ENCODE measurements at regions not wholly inside any gene's neighbourhood (a gene's known extent, or its start where the extent isn't known, plus 50 kb on each side); places are given as distances from the start of the nearest gene placed in this dataset.
A peak's percentile ranks its signal among the peaks of the same experiment; 100 is the strongest.

DNA sequence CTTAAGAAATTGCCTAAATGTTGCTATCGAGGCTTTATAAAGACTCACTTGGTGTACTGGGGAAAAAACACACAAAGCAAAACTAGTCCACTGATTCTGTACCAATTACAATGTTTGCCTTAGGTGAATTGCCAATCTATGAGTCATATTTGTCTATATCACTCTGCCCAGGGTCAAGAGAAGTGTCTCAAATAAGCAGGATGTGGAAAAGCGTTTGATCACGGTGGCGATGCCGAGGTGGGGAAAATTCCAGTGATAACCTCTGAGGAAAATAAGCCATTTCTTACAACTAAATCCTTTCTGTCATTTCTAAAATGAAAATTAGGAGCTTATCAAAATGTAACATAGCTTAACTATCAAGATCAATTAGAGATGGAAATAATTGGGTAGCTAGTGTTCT is 148.6 kb upstream of the DIO3 start:
- peaks cover 0 to 4% (median 1%) of the 10 kb centered on the region in 4 donors for H3K9me3 ChIP-seq
- H3K4me3 ChIP-seq, result no peak overlapping the region
- peaks cover 0 to 18% (median 0%) of the 10 kb centered on the region in 3 donors for H3K27me3 ChIP-seq
- H3K27ac ChIP-seq, result no peak overlapping the region
- TF ChIP-seq EP300 (IDR thresholded peaks at IDR 0.05), result no peak
- TF ChIP-seq, protein P1, sequence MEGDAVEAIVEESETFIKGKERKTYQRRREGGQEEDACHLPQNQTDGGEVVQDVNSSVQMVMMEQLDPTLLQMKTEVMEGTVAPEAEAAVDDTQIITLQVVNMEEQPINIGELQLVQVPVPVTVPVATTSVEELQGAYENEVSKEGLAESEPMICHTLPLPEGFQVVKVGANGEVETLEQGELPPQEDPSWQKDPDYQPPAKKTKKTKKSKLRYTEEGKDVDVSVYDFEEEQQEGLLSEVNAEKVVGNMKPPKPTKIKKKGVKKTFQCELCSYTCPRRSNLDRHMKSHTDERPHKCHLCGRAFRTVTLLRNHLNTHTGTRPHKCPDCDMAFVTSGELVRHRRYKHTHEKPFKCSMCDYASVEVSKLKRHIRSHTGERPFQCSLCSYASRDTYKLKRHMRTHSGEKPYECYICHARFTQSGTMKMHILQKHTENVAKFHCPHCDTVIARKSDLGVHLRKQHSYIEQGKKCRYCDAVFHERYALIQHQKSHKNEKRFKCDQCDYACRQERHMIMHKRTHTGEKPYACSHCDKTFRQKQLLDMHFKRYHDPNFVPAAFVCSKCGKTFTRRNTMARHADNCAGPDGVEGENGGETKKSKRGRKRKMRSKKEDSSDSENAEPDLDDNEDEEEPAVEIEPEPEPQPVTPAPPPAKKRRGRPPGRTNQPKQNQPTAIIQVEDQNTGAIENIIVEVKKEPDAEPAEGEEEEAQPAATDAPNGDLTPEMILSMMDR (IDR thresholded peaks at IDR 0.05), result no peak
- no peak for TF ChIP-seq POLR2A (IDR thresholded peaks at IDR 0.05)
- no peak for TF ChIP-seq POLR2AphosphoS5 (IDR thresholded peaks at IDR 0.05)
- WGBS, 5 donors, result 28 to 50% (median 36%) methylated on average over 5 of the region's 5 CpGs
- H3K4me1 ChIP-seq, result peaks cover 0 to 4% (median 0%) of the 10 kb centered on the region in 4 donors
- DNase-seq, result peak in 1 of 2 donors; percentile 11
- H3K36me3 ChIP-seq, result no peaks in the 10 kb centered on the region
- intact Hi-C loops (cut with DNase I; ENCODE audit: low total_unique reads), result no loop called here

DNA sequence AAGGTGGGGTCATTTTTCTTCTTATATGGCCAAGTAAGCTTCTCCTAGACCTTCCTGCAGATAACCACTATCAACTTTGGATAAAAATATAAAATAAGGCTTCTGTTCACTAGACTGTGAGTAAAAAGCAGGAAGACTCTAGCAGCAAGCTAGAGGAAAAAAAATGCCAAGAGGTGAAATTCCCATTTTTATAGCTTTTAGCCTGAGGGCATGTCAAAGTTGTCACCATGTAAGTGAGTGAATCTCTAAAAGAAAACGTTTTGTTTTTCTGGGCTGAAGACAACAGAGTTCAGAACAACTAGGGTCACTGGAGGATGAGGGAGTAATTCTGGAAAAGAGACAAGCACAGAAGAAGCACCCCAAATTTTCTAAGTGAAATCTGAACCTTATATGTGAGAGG is 143.9 kb upstream of the DIO3 start:
- Histone ChIP-seq H3K4me1 (no peaks in the 10 kb centered on the region), H3K27ac (no peak overlapping the region), H3K9me3 (peaks cover 0 to 12% (median 2%) of the 10 kb centered on the region in 4 donors), H3K36me3 (no peaks in the 10 kb centered on the region), H3K4me3 (no peak overlapping the region), H3K27me3 (peaks cover 0 to 9% (median 0%) of the 10 kb centered on the region in 3 donors)
- 30 to 42% (median 33%) methylated on average over 1 of the region's 1 CpG for WGBS, 5 donors
- DNase-seq, result no peak
- intact Hi-C loops (cut with DNase I; ENCODE audit: low total_unique reads), result no loop called here
- no peak for TF ChIP-seq EP300 (IDR thresholded peaks at IDR 0.05)
- TF ChIP-seq POLR2A (IDR thresholded peaks at IDR 0.05), result no peak
- no peak for TF ChIP-seq POLR2AphosphoS5 (IDR thresholded peaks at IDR 0.05)
- TF ChIP-seq, protein P1 (IDR thresholded peaks at IDR 0.05), result no peak

DNA sequence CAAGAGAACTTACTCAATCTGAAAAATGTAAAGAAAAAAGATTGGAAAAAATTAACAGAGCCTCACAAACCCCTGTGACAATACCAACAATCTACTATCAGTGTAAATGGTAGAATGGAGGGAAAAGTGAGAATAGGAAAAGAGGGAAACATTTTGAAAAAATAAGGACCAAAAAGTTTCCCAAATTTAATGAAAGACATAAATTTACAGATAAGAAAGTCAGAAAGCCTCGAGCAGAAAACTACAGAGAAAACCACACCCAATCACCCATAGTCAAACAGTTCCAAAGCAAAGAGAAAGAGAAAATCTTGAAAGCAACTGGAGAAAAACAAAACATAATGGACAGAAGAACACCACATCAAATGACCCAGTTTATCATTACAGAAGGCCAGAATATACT is 142.7 kb upstream of the DIO3 start:
- no peak overlapping the region for H3K4me3 ChIP-seq
- H3K27ac ChIP-seq, result no peak overlapping the region
- no peaks in the 10 kb centered on the region for H3K36me3 ChIP-seq
- no peaks in the 10 kb centered on the region for H3K4me1 ChIP-seq
- no peak for DNase-seq
- peaks cover 0 to 12% (median 2%) of the 10 kb centered on the region in 4 donors for H3K9me3 ChIP-seq
- TF ChIP-seq, protein P1 (IDR thresholded peaks at IDR 0.05), result no peak
- no peak for TF ChIP-seq POLR2A (IDR thresholded peaks at IDR 0.05)
- no peak for TF ChIP-seq POLR2AphosphoS5 (IDR thresholded peaks at IDR 0.05)
- no peak for TF ChIP-seq EP300 (IDR thresholded peaks at IDR 0.05)
- intact Hi-C loops (cut with DNase I; ENCODE audit: low total_unique reads), result no loop called here
- peaks cover 0 to 9% (median 0%) of the 10 kb centered on the region in 3 donors for H3K27me3 ChIP-seq
- WGBS, 5 donors, result 25 to 42% (median 26%) methylated on average over 1 of the region's 1 CpG

DNA sequence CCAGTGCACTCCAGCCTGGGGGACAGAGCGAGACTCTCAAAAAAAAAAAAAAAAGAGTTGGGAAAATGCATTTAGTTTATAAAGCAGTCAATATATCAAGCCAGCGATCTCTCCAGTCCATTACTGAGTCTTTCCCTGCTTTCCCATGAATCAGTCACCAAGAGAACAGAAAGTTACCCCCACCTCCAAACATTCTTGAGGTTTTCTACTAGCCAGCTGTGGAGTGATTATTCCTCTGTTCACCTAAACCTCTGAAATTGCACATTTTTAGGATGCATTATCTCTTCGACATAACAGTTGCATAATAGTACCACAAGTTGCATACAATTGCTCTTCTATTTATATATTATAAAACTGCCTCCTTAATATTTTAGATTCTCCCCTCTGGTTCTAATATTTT is 134.8 kb upstream of the DIO3 start:
- H3K36me3 ChIP-seq, result no peaks in the 10 kb centered on the region
- no peak overlapping the region for H3K4me3 ChIP-seq
- no peak for DNase-seq
- no peaks in the 10 kb centered on the region for H3K27me3 ChIP-seq
- H3K9me3 ChIP-seq, result peaks cover 6 to 29% (median 21%) of the 10 kb centered on the region in 4 donors
- no peak overlapping the region for H3K27ac ChIP-seq
- intact Hi-C loops (cut with DNase I; ENCODE audit: low total_unique reads), result no loop called here
- 81 to 91% (median 85%) methylated on average over 3 of the region's 3 CpGs for WGBS, 5 donors
- no peaks in the 10 kb centered on the region for H3K4me1 ChIP-seq
- TF ChIP-seq EP300 (IDR thresholded peaks at IDR 0.05), result no peak
- TF ChIP-seq, protein P1 (IDR thresholded peaks at IDR 0.05), result no peak
- TF ChIP-seq POLR2AphosphoS5 (IDR thresholded peaks at IDR 0.05), result no peak
- no peak for TF ChIP-seq POLR2A (IDR thresholded peaks at IDR 0.05)
